Heart left ventricle (tissue), 13 donors: ENCODE measurements at regions not wholly inside any gene's neighbourhood (a gene's known extent, or its start where the extent isn't known, plus 50 kb on each side); places are given as distances from the start of the nearest gene placed in this dataset.

Source experiments
- POLR2A ChIP-seq, 2 donors: fragments of 450-650 bp; IDR thresholded peaks; one replicate each; pipeline ENCODE4 v1.6.1; 2017; ENCODE audit warnings: antibody characterized with exemption in 2 of 2, mild to moderate bottlenecking in 2 of 2, moderate library complexity in 2 of 2
- TF ChIP-seq, protein P1 (sequence below), 12 donors: fragments of 200-600 bp; sonication (generic) in 4 of 12; IDR thresholded peaks; one replicate each; pipeline versions ENCODE4 v1.5.0 to v1.8.0; 2018 to 2022; ENCODE audit warnings: antibody characterized with exemption in 12 of 12, mild to moderate bottlenecking in 5 of 12
- donor health status: ischemic (EF 13 %, LVEDD 7.1; RV severe dilation, severe dysfunction).
- donor health status: DM: no; HTN: yes; CAD: no.
- donor health status: DM: no; HTN: no; CAD: no.
- donor health status: ischemic (EF 25% LVEDD 6.9; RV normal size, moderate dysfunction).
- donor health status: ischemic (EF 25% LVEDD 5.7; RV mildly dilated, moderate dysfunction).
- donor health status: ischemic (EF 35%, LVEDD 5.7; RV mildly dilated, moderate dysfunction).
- donor health status: nonischemic (EF 11% LVEDD 7.7; RV severe dilation, severe dysfunction).
- donor health status: DM: yes; HTN: yes; CAD: no.
- donor health status: PGD.
- donor health status: ischemic (EF 29% LVEDD 5.4; RV normal size, mild dysfunction).
- donor health status: nonischemic (EF 23%, LVEDD 6.1; RV moderate dilation, normal function).

DNA sequence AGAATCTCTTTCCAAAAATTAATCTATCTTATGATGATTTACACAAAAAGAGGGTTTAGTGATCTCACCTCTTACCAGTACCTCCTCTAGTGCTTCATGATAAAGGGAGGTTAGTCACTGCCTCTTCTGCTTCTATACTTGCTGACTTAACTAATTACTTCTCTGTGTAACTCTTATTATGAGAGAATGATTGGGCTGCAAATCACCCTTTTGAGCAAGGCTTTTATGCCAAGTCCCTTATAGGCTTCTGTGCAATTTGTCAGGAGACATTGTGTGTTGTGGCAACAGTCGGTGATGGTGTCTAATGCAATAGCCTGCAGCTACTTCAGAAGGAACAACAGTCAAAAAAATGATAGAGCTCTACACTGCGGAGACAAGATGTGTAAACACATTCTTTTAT lies 1568.1 kb upstream of the GOT2 start:
- TF ChIP-seq POLR2A (IDR thresholded peaks at IDR 0.05) = no peak
- TF ChIP-seq, protein P1, sequence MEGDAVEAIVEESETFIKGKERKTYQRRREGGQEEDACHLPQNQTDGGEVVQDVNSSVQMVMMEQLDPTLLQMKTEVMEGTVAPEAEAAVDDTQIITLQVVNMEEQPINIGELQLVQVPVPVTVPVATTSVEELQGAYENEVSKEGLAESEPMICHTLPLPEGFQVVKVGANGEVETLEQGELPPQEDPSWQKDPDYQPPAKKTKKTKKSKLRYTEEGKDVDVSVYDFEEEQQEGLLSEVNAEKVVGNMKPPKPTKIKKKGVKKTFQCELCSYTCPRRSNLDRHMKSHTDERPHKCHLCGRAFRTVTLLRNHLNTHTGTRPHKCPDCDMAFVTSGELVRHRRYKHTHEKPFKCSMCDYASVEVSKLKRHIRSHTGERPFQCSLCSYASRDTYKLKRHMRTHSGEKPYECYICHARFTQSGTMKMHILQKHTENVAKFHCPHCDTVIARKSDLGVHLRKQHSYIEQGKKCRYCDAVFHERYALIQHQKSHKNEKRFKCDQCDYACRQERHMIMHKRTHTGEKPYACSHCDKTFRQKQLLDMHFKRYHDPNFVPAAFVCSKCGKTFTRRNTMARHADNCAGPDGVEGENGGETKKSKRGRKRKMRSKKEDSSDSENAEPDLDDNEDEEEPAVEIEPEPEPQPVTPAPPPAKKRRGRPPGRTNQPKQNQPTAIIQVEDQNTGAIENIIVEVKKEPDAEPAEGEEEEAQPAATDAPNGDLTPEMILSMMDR (IDR thresholded peaks at IDR 0.05) = no peak
